Osteocyte (in vitro differentiated cells): ENCODE measurements at regions not wholly inside any gene's neighbourhood (a gene's known extent, or its start where the extent isn't known, plus 50 kb on each side); places are given as distances from the start of the nearest gene placed in this dataset.

Experiments
- DNase-seq: peaks from one replicate; pipeline ENCODE4 v3.0.0; 2021; ENCODE audit warnings: mixed read lengths; ENCODE audit not compliant: unreplicated experiment; ENCODE audit errors: extremely low spot score
- H3K27ac Mint-ChIP-seq: one replicate; pipeline ENCODE4 v1.8.0; 2021; ENCODE audit warnings: mild to moderate bottlenecking, mixed read lengths; ENCODE audit not compliant: unreplicated experiment
- H3K27me3 Mint-ChIP-seq: one replicate; pipeline ENCODE4 v1.8.0; 2021; ENCODE audit warnings: mixed read lengths; ENCODE audit not compliant: unreplicated experiment
- H3K36me3 Mint-ChIP-seq: one replicate; pipeline ENCODE4 v1.8.0; 2021; ENCODE audit warnings: mixed read lengths; ENCODE audit not compliant: unreplicated experiment
- H3K4me1 Mint-ChIP-seq: one replicate; pipeline ENCODE4 v1.8.0; 2021; ENCODE audit warnings: mixed read lengths; ENCODE audit not compliant: unreplicated experiment
- H3K4me3 Mint-ChIP-seq: one replicate; pipeline ENCODE4 v1.8.0; 2021; ENCODE audit warnings: mild to moderate bottlenecking, moderate library complexity, mixed read lengths; ENCODE audit not compliant: unreplicated experiment
- H3K9me3 Mint-ChIP-seq: one replicate; pipeline ENCODE4 v1.8.0; 2021; ENCODE audit warnings: mixed read lengths; ENCODE audit not compliant: unreplicated experiment
- CTCF ChIP-seq: fragments of 200-600 bp; sonication (generic); IDR thresholded peaks from 2 replicates; pipeline ENCODE4 v1.5.0; 2021; ENCODE audit warnings: antibody characterized with exemption, mild to moderate bottlenecking, moderate library complexity

- H3K27ac Mint-ChIP-seq = no peak overlapping the region
- DNase-seq = no peak
- no peak overlapping the region for H3K4me3 Mint-ChIP-seq
- no peaks in the 10 kb centered on the region for H3K36me3 Mint-ChIP-seq
- no peak for TF ChIP-seq CTCF
- peaks cover 3% of the 10 kb centered on the region for H3K4me1 Mint-ChIP-seq
- no peaks in the 10 kb centered on the region for H3K27me3 Mint-ChIP-seq
- peaks cover 2% of the 10 kb centered on the region for H3K9me3 Mint-ChIP-seq
Measured at GRCh38 chr6:104229057-104229456, 630.7 kb downstream of the HACE1 start.

GRCh38 chr6:104227508-104227907 lies 632.2 kb downstream of the HACE1 start:
- Mint-ChIP-seq H3K27ac (no peak overlapping the region), H3K36me3 (no peaks in the 10 kb centered on the region), H3K4me1 (peaks cover 3% of the 10 kb centered on the region), H3K9me3 (peaks cover 3% of the 10 kb centered on the region), H3K4me3 (no peak overlapping the region), H3K27me3 (peaks cover under 1% of the 10 kb centered on the region)
- TF ChIP-seq CTCF = no peak
- no peak for DNase-seq

- Mint-ChIP-seq H3K4me3 (no peak overlapping the region), H3K4me1 (peaks cover 3% of the 10 kb centered on the region), H3K27ac (no peak overlapping the region), H3K27me3 (peaks cover 2% of the 10 kb centered on the region), H3K9me3 (peaks cover 3% of the 10 kb centered on the region), H3K36me3 (no peaks in the 10 kb centered on the region)
- no peak for TF ChIP-seq CTCF
- no peak for DNase-seq
Measured at GRCh38 chr6:104226790-104227446, 632.8 kb downstream of the HACE1 start.

- no peaks in the 10 kb centered on the region for H3K9me3 Mint-ChIP-seq
- peaks cover 13% of the 10 kb centered on the region for H3K4me1 Mint-ChIP-seq
- peaks cover 2% of the 10 kb centered on the region for H3K27me3 Mint-ChIP-seq
- DNase-seq = no peak
- no peaks in the 10 kb centered on the region for H3K36me3 Mint-ChIP-seq
- no peak for TF ChIP-seq CTCF
- H3K27ac Mint-ChIP-seq = no peak overlapping the region
- H3K4me3 Mint-ChIP-seq = no peak overlapping the region
Measured at GRCh38 chr6:104218116-104218515, 641.6 kb downstream of the HACE1 start.

GRCh38 chr6:104214901-104215300 lies 644.8 kb downstream of the HACE1 start:
- Mint-ChIP-seq H3K36me3 (no peaks in the 10 kb centered on the region), H3K4me3 (no peak overlapping the region), H3K9me3 (no peaks in the 10 kb centered on the region), H3K27ac (no peak overlapping the region), H3K27me3 (no peaks in the 10 kb centered on the region), H3K4me1 (peaks cover 18% of the 10 kb centered on the region)
- TF ChIP-seq CTCF = no peak
- no peak for DNase-seq
